Trophoblast cell (in vitro differentiated cells and primary cell): ENCODE measurements at regions not wholly inside any gene's neighbourhood (a gene's known extent, or its start where the extent isn't known, plus 50 kb on each side); places are given as distances from the start of the nearest gene placed in this dataset.

ENCODE experiments used
- DNase-seq, 2 donors: peaks; one replicate each; pipeline ENCODE4 v3.0.0-alpha.2; 2016
- H2AFZ ChIP-seq: 2 replicates; pipeline ENCODE4 v1.6.1; 2013; ENCODE audit warnings: low read length, moderate library complexity, mild to moderate bottlenecking; ENCODE audit not compliant: insufficient read depth, poor library complexity
- H2AK5ac ChIP-seq: 2 replicates; pipeline ENCODE4 v1.6.1; 2013; ENCODE audit warnings: mild to moderate bottlenecking, low read length
- H2BK120ac ChIP-seq: 2 replicates; pipeline ENCODE4 v1.6.1; 2013; ENCODE audit warnings: low read length, mild to moderate bottlenecking, moderate library complexity; ENCODE audit not compliant: insufficient read depth, poor library complexity
- H2BK12ac ChIP-seq: 2 replicates; pipeline ENCODE4 v1.6.1; 2013; ENCODE audit warnings: mild to moderate bottlenecking, low read length, moderate library complexity
- H2BK5ac ChIP-seq: 2 replicates; pipeline ENCODE4 v1.6.1; 2013; ENCODE audit warnings: low read length, low read depth, moderate library complexity, mild to moderate bottlenecking; ENCODE audit not compliant: poor library complexity
- H3K14ac ChIP-seq: 2 replicates; pipeline ENCODE4 v1.6.1; 2013; ENCODE audit warnings: mild to moderate bottlenecking, low read length
- H3K18ac ChIP-seq: 2 replicates; pipeline ENCODE4 v1.6.1; 2013; ENCODE audit warnings: mild to moderate bottlenecking, low read length
- H3K23ac ChIP-seq: 2 replicates; pipeline ENCODE4 v1.6.1; 2013; ENCODE audit warnings: low read length
- H3K27ac ChIP-seq: 2 replicates; pipeline ENCODE4 v1.5.1; 2013; ENCODE audit warnings: low read depth, mild to moderate bottlenecking, inconsistent platforms, low read length, moderate library complexity
- H3K27me3 ChIP-seq: 2 replicates; pipeline ENCODE4 v1.6.1; 2013; ENCODE audit warnings: inconsistent platforms, mild to moderate bottlenecking, low read length, moderate library complexity; ENCODE audit not compliant: insufficient read depth
- H3K36me3 ChIP-seq, 2 experiments: 1 replicate in 1 of 2; 2 replicates in 1 of 2; pipeline ENCODE4 v1.6.1; 2013; ENCODE audit warnings: low read length in 2 of 2, mild to moderate bottlenecking in 2 of 2, moderate library complexity in 1 of 2; ENCODE audit not compliant: insufficient read depth in 2 of 2, control insufficient read depth in 1 of 2
- H3K4ac ChIP-seq: 2 replicates; pipeline ENCODE4 v1.6.1; 2013; ENCODE audit warnings: low read depth, mild to moderate bottlenecking, low read length, moderate library complexity
- H3K4me1 ChIP-seq, 2 experiments: 1 replicate in 1 of 2; 2 replicates in 1 of 2; pipeline ENCODE4 v1.6.1; 2013; ENCODE audit warnings: low read length in 2 of 2, mild to moderate bottlenecking in 2 of 2, moderate library complexity in 1 of 2; ENCODE audit not compliant: insufficient read depth in 2 of 2, control insufficient read depth in 1 of 2
- H3K4me2 ChIP-seq: 2 replicates; pipeline ENCODE4 v1.6.1; 2013; ENCODE audit warnings: inconsistent platforms, mild to moderate bottlenecking, low read length, moderate library complexity
- H3K4me3 ChIP-seq: 2 replicates; pipeline ENCODE4 v1.5.1; 2013; ENCODE audit warnings: mild to moderate bottlenecking, low read depth, low read length, inconsistent platforms
- H3K79me1 ChIP-seq: one replicate; pipeline ENCODE4 v1.6.1; 2013; ENCODE audit warnings: low read length
- H3K79me2 ChIP-seq: 2 replicates; pipeline ENCODE4 v1.6.1; 2013; ENCODE audit warnings: low read length, mild to moderate bottlenecking; ENCODE audit not compliant: control insufficient read depth, insufficient read depth, poor library complexity
- H3K9ac ChIP-seq: 2 replicates; pipeline ENCODE4 v1.6.1; 2013; ENCODE audit warnings: mild to moderate bottlenecking, low read length
- H3K9me3 ChIP-seq: 2 replicates; pipeline ENCODE4 v1.6.1; 2013; ENCODE audit warnings: low read depth, mild to moderate bottlenecking, control low read depth, inconsistent platforms, low read length; ENCODE audit not compliant: insufficient read depth
- H4K12ac ChIP-seq: 2 replicates; pipeline ENCODE4 v1.6.1; 2013; ENCODE audit warnings: low read depth, mild to moderate bottlenecking, low read length, moderate library complexity
- H4K8ac ChIP-seq: 2 replicates; pipeline ENCODE4 v1.6.1; 2013; ENCODE audit warnings: low read depth, mild to moderate bottlenecking, low read length, moderate library complexity
- H4K91ac ChIP-seq: one replicate; pipeline ENCODE4 v1.6.1; 2013; ENCODE audit warnings: low read depth, mild to moderate bottlenecking, low read length, moderate library complexity
- WGBS: extraction: QIAGEN DNeasy Blood & Tissue Kit; methylation state at CpG from one replicate; pipeline ENCODE4 v1.1.7; 2013; ENCODE audit warnings: missing lambda C conversion rate; ENCODE audit not compliant: insufficient read length, insufficient coverage; ENCODE audit errors: extremely low coverage; 5-methylcytosine and 5-hydroxymethylcytosine counted together

- Histone ChIP-seq H3K9me3 (no peaks in the 10 kb centered on the region), H3K27me3 (no peaks in the 10 kb centered on the region), H4K8ac (no peak overlapping the region), H2BK12ac (no peak overlapping the region), H3K27ac (no peak overlapping the region), H4K91ac (no peak overlapping the region), H3K36me3 (no peaks in the 10 kb centered on the region), H2BK5ac (no peak overlapping the region), H3K79me1 (no peaks in the 10 kb centered on the region), H3K4me1 (no peaks in the 10 kb centered on the region), H4K12ac (no peak overlapping the region), H2BK120ac (no peak overlapping the region), H3K4me2 (no peak overlapping the region), H3K79me2 (no peaks in the 10 kb centered on the region), H3K9ac (no peak overlapping the region), H2AK5ac (no peak overlapping the region), H2AFZ (no peak overlapping the region), H3K23ac (no peak overlapping the region), H3K4me3 (no peak overlapping the region), H3K4ac (no peak overlapping the region), H3K14ac (no peak overlapping the region), H3K18ac (no peak overlapping the region)
- no CpG with 5 or more reads among the region's 12 CpGs for WGBS
- no peak for DNase-seq
Measured at GRCh38 chr12:72146495-72146894, 125.7 kb upstream of the TRHDE start.

- Histone ChIP-seq H3K9me3 (no peaks in the 10 kb centered on the region), H3K27ac (no peak overlapping the region), H3K79me1 (no peaks in the 10 kb centered on the region), H2BK5ac (no peak overlapping the region), H4K12ac (no peak overlapping the region), H4K91ac (no peak overlapping the region), H3K4ac (no peak overlapping the region), H2BK120ac (no peak overlapping the region), H3K4me3 (no peak overlapping the region), H3K18ac (no peak overlapping the region), H3K79me2 (no peaks in the 10 kb centered on the region), H2AFZ (no peak overlapping the region), H3K36me3 (no peaks in the 10 kb centered on the region), H3K14ac (no peak overlapping the region), H2BK12ac (no peak overlapping the region), H3K27me3 (no peaks in the 10 kb centered on the region), H3K9ac (no peak overlapping the region), H3K4me2 (no peak overlapping the region), H4K8ac (no peak overlapping the region), H3K23ac (no peak overlapping the region), H3K4me1 (no peaks in the 10 kb centered on the region), H2AK5ac (no peak overlapping the region)
- WGBS: no CpG with 5 or more reads among the region's 3 CpGs
- no peak for DNase-seq
Measured at GRCh38 chr12:72148709-72149108, 123.5 kb upstream of the TRHDE start.

GRCh38 chr12:72162875-72163274 is 109.3 kb upstream of the TRHDE start:
- Histone ChIP-seq H3K79me2 (no peaks in the 10 kb centered on the region), H2BK12ac (no peak overlapping the region), H3K4me2 (no peak overlapping the region), H3K9ac (no peak overlapping the region), H2AK5ac (no peak overlapping the region), H3K4me3 (no peak overlapping the region), H3K27me3 (no peaks in the 10 kb centered on the region), H4K8ac (no peak overlapping the region), H3K4me1 (no peaks in the 10 kb centered on the region), H3K27ac (no peak overlapping the region), H3K4ac (no peak overlapping the region), H3K9me3 (no peaks in the 10 kb centered on the region), H3K36me3 (no peaks in the 10 kb centered on the region), H3K23ac (no peak overlapping the region), H4K12ac (no peak overlapping the region), H2BK5ac (no peak overlapping the region), H2BK120ac (no peak overlapping the region), H3K14ac (no peak overlapping the region), H3K18ac (no peak overlapping the region), H2AFZ (no peak overlapping the region), H3K79me1 (no peaks in the 10 kb centered on the region), H4K91ac (no peak overlapping the region)
- WGBS: no CpG with 5 or more reads among the region's 2 CpGs
- no peak for DNase-seq

GRCh38 chr12:72168851-72169250 is 103.3 kb upstream of the TRHDE start:
- Histone ChIP-seq H4K12ac (no peak overlapping the region), H3K9ac (no peak overlapping the region), H3K36me3 (no peaks in the 10 kb centered on the region), H3K23ac (no peak overlapping the region), H2AFZ (no peak overlapping the region), H2AK5ac (no peak overlapping the region), H3K4me3 (no peak overlapping the region), H3K79me2 (no peaks in the 10 kb centered on the region), H3K4me2 (no peak overlapping the region), H3K79me1 (no peaks in the 10 kb centered on the region), H3K4me1 (no peaks in the 10 kb centered on the region), H3K27me3 (no peaks in the 10 kb centered on the region), H3K27ac (no peak overlapping the region), H2BK5ac (no peak overlapping the region), H4K91ac (no peak overlapping the region), H2BK120ac (no peak overlapping the region), H4K8ac (no peak overlapping the region), H3K18ac (no peak overlapping the region), H3K9me3 (no peaks in the 10 kb centered on the region), H3K14ac (no peak overlapping the region), H2BK12ac (no peak overlapping the region), H3K4ac (no peak overlapping the region)
- no peak for DNase-seq

- WGBS: no CpG with 5 or more reads among the region's 4 CpGs
- H2BK5ac ChIP-seq: no peak overlapping the region
Measured at GRCh38 chr12:72173974-72174373, 98.2 kb upstream of the TRHDE start.

More at GRCh38 chr12:72173974-72174373, 98.2 kb upstream of the TRHDE start:
- no peak overlapping the region for H2BK120ac ChIP-seq
- no peaks in the 10 kb centered on the region for H3K9me3 ChIP-seq
- H4K91ac ChIP-seq: no peak overlapping the region
- no peak overlapping the region for H2AK5ac ChIP-seq
- no peak for DNase-seq
- no peaks in the 10 kb centered on the region for H3K79me1 ChIP-seq
- H3K9ac ChIP-seq: no peak overlapping the region
- H3K4me2 ChIP-seq: no peak overlapping the region
- no peak overlapping the region for H2BK12ac ChIP-seq
- H2AFZ ChIP-seq: no peak overlapping the region
- no peak overlapping the region for H3K27ac ChIP-seq
- H3K4me3 ChIP-seq: no peak overlapping the region
- no peaks in the 10 kb centered on the region for H3K27me3 ChIP-seq
- H3K23ac ChIP-seq: no peak overlapping the region
- H3K4ac ChIP-seq: no peak overlapping the region
- H3K18ac ChIP-seq: no peak overlapping the region
- H4K12ac ChIP-seq: no peak overlapping the region
- H3K36me3 ChIP-seq: no peaks in the 10 kb centered on the region
- no peaks in the 10 kb centered on the region for H3K79me2 ChIP-seq
- no peak overlapping the region for H3K14ac ChIP-seq
- no peak overlapping the region for H4K8ac ChIP-seq
- no peaks in the 10 kb centered on the region for H3K4me1 ChIP-seq
